ENCODE measurements at regions not wholly inside any gene's neighbourhood (a gene's known extent, or its start where the extent isn't known, plus 50 kb on each side); places are given as distances from the start of the nearest gene placed in this dataset.

DNA sequence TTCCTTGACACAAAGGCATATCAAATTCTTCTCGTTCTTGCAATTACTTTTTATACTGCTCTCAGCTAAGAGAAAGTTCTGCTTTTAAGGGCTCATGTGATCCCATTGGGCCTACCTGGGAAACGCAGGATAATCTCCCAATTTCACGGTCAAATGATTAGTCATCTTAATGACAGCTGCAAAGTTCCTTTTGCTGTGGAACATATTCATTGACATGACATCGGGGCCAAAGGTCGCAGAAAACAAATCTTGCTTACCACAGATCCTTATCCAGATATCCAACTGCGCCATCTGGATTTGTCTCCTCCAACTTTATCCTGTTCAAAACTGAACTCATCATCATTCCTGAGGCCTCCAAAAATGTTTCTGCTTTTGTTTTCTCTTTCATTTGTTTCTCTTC is 1085.6 kb upstream of the WWC1 start:
- TF ChIP-seq EZH2 (IDR thresholded peaks at IDR 0.05; ENCODE audit: insufficient read depth, poor library complexity, severe bottlenecking) (no peak), EZH2phosphoT487 (IDR thresholded peaks at IDR 0.05; ENCODE audit: insufficient read depth, low read depth) (no peak)
